ENCODE measurements at regions not wholly inside any gene's neighbourhood (a gene's known extent, or its start where the extent isn't known, plus 50 kb on each side); places are given as distances from the start of the nearest gene placed in this dataset.

- POLR2A ChIA-PET: no interaction called here
- Histone ChIP-seq H3K4me3 (ENCODE audit: low read depth, low read length) (no peak overlapping the region), H3K27ac (ENCODE audit: extremely low read depth, low read depth, low read length) (no peak overlapping the region), H3K36me3 (ENCODE audit: control insufficient read depth in 2 of 2, insufficient read depth in 1 of 2, low read length in 2 of 2) (no peaks in the 10 kb centered on the region), H3K9me3 (ENCODE audit: control insufficient read depth, insufficient read depth, low read depth, low read length) (no peaks in the 10 kb centered on the region), H3K4me1 (ENCODE audit: control insufficient read depth, insufficient read depth, low read length) (no peaks in the 10 kb centered on the region)
- TF ChIP-seq ZNF148 (tag by site-specific recombination; IDR thresholded peaks at IDR 0.05; ENCODE audit: borderline replicate concordance): no peak
- TF ChIP-seq ZNF530 (tag by site-specific recombination; IDR thresholded peaks at IDR 0.05; ENCODE audit: low read depth): no peak
- TF ChIP-seq ZNF48 (tag by site-specific recombination; IDR thresholded peaks at IDR 0.05): no peak
- no peak for TF ChIP-seq ZBTB44 (tag by site-specific recombination; IDR thresholded peaks at IDR 0.05)
- no peak for TF ChIP-seq ZNF596 (tag by site-specific recombination; IDR thresholded peaks at IDR 0.05)
- no peak for TF ChIP-seq ZNF704 (tag by site-specific recombination; IDR thresholded peaks at IDR 0.05)
- TF ChIP-seq WT1 (tag by site-specific recombination; IDR thresholded peaks at IDR 0.05): no peak
- no peak for TF ChIP-seq ZNF514 (tag by site-specific recombination; IDR thresholded peaks at IDR 0.05)
- no peak for TF ChIP-seq YY1 (tag by site-specific recombination; IDR thresholded peaks at IDR 0.05)
- no peak for TF ChIP-seq REPIN1 (tag by site-specific recombination; IDR thresholded peaks at IDR 0.05; ENCODE audit: low read depth)
- TF ChIP-seq ZNF24 (tag by site-specific recombination; IDR thresholded peaks at IDR 0.05): no peak
- TF ChIP-seq ZNF280C (tag by site-specific recombination; IDR thresholded peaks at IDR 0.05): no peak
- no peak for TF ChIP-seq ELK4 (IDR thresholded peaks at IDR 0.05; ENCODE audit: borderline replicate concordance, low read depth, low read length)
- no peak for TF ChIP-seq ZNF449 (tag by site-specific recombination; IDR thresholded peaks at IDR 0.05)
- TF ChIP-seq ZNF114 (tag by site-specific recombination; IDR thresholded peaks at IDR 0.05): no peak
- TF ChIP-seq KLF10 (tag by site-specific recombination; IDR thresholded peaks at IDR 0.05): no peak
- TF ChIP-seq SP3 (tag by site-specific recombination; IDR thresholded peaks at IDR 0.05): no peak
- TF ChIP-seq RBAK (tag by site-specific recombination; IDR thresholded peaks at IDR 0.05): no peak
- TF ChIP-seq ZNF133 (tag by site-specific recombination; IDR thresholded peaks at IDR 0.05): no peak
- CTCF ChIA-PET: interaction anchor here (0.6 kb wide), 2 partner anchors 29 to 54 kb away, joined by 3 to 4 read pairs; no protein-coding TSS in a partner anchor
These were observed 116.1 kb upstream of the CPSF6 start for GRCh38 chr12:69123311-69123710.

All from HEK293 (cell line).